Hypothalamus (tissue), 51 donors: ENCODE measurements at regions not wholly inside any gene's neighbourhood (a gene's known extent, or its start where the extent isn't known, plus 50 kb on each side); places are given as distances from the start of the nearest gene placed in this dataset.

Experiments used
- DNase-seq, 51 donors: peaks; one replicate each; lab custom pipeline; 2025; lab: John Stamatoyannopoulos, UW

- no peak for DNase-seq
Measured at GRCh38 chr5:3299441-3299840, 296.2 kb upstream of the IRX1 start.

- no peak for DNase-seq
Measured at GRCh38 chr5:3297853-3298252, 297.8 kb upstream of the IRX1 start.

GRCh38 chr5:3288325-3288724, 307.3 kb upstream of the IRX1 start:
- no peak for DNase-seq

- no peak for DNase-seq
Measured at GRCh38 chr5:3287516-3287915, 308.1 kb upstream of the IRX1 start.

DNA sequence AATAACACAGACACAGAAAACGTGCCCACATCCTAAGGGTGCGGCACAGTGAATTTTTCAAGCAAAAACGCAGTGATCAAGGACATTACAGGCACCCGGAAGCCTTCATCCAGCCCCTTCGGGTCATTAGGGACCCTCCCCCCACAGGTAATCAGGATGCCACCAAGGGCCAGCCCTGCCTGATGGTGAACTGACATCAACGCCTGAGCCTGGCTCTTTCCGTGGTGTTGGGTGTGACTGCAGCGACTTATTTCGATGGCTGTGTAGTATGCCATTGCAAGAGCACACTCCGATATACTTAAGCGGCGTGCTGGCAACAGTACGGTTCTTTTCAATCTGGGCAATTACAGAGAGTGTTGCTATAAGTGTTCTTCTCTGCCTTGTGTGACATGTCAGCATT, 310.0 kb upstream of the IRX1 start:
- DNase-seq: no peak

DNA sequence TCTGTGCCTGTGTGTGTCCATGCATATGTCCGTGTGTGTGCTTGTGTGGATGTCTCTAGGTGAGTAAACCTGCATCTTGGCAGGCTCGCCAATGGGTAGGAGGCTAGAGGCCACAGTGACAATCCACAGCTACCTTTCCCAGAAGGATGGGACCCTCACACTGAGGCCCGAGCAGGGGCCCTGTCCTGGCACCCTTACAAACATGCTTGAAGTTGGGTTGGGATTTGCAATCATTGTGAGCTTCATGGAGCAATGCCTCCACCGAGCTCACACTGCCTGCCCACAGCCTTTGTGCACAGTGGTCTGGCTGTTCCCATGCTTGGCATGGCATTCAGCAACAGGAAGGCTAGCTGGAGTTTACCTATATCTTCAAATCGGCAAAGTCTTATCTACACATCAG, 311.1 kb upstream of the IRX1 start:
- DNase-seq: no peak

DNA sequence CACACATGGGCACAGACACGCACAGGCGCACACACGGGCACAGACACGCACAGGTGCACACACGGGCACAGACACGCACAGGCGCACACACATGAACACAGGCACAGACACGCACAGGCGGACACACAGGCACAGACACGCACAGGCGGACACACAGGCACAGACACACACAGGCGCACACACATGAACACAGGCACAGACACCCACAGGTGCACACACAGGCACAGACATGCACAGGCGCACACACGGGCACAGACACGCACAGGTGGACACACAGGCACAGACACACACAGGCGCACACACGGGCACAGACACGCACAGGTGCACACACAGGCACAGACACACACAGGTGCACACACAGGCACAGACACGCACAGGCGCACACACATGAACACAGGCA, 312.8 kb upstream of the IRX1 start:
- no peak for DNase-seq

DNA sequence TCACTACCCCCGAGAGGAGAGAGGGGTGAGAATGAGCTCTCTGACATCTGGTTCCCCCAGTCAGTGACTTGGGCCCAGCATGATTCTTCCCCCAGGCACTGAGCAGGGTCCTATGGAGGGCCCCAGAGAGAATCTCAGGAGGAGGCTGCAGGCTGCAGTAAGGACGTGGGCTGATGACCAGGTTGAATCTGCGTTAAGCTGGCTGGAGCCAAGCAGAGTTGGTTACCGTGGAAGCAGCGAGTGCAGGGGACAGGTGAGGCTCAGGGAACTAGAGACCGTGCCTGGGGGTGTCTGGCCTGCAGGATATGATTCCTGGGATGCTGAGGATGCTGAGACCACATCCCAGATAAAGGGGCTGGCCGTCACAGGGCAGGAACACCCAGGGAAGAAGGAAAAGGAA, 314.3 kb upstream of the IRX1 start:
- DNase-seq: no peak

DNA sequence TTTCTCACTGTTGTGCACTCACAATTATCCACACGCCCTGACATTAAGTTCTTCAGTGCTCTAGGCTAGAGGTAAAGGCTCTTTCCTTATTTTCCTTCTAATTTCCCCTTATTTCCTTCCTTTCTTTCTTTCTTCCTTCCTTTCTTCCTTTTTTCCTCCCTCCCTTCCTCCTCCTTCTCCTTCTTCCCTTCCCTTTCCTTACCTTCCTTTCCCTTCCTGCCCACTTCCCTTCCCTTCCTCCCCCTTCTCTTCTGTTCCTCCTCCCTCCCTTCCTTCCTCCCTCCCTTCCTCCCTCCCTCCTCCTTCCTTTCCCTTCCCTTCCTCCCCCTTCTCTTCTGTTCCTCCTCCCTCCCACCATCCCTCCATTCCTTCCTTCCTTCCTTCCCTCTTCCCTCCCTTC, 317.0 kb upstream of the IRX1 start:
- no peak for DNase-seq

GRCh38 chr5:3277590-3278196, 317.9 kb upstream of the IRX1 start:
- DNase-seq: no peak

DNA sequence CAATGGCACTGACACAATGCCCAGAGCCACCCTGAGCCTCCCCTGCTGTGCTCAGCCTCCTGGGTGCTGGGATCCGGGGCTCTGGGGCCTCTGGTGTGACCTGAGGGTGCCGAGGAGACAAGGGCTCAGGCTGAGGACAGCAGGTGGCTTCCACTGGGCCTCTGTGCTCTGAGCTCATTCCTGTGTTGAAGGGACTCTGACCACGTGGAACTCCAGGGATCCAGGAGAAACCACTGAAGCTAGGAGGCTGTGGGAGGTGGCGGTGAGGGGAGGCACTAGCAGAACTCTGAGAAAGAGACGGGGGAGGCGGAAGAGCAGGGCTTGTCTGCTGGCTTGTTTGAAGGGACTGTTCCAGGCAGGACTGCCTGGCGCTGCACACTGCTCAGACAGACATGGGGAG, 318.7 kb upstream of the IRX1 start:
- no peak for DNase-seq

- DNase-seq: no peak
Measured at GRCh38 chr5:3269395-3270169, 326.1 kb upstream of the IRX1 start.

DNA sequence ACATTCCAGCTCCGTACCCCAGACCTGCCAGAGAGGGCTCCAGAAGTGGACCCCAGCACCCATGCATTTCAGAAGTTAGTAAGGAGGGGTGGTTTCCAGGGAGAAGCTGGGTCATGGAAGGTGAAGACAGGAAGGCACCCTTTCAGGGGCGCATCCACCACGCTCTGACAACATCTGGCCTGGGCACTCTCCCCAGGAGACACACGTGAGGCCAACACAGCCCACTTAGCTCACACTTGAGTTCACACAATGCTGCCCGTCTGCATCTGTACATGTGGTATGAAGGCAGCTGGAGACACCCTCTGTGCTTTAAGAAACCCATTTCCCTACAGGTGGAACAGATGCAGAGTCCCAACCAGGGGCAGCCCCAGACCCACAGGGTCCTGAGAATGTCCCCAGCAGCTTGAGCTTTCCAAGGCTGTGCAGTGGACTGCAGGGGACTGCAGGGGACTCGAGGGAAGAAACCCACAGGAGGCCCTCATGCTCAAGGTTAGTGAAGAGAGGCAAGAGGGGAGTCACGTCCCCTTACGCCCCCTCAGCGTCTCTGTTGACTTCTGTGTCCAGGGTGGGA, 326.8 kb upstream of the IRX1 start:
- no peak for DNase-seq

DNA sequence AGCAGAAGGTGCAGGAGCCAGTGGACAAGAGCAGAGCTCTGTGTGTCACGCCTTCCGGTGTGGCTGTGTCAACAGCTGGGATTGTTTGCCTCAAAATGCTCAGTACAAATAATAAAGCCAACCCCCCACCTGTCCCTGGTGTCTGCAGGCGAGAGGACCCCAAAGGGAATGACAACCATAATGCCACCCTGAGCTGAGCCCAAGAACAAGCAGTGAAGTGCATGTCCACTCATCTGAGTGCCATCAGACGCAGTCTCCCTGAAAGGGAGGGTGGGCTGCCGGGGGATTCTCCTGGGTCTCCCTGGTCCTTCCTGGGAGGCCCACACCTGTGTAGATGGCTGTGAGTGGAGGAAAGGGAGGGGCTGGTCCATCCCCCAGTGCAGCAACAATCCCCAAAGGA, 328.8 kb upstream of the IRX1 start:
- DNase-seq: no peak

GRCh38 chr5:3265936-3266335, 329.7 kb upstream of the IRX1 start:
- peak in 1 of 51 donors; percentile 11 for DNase-seq

DNA sequence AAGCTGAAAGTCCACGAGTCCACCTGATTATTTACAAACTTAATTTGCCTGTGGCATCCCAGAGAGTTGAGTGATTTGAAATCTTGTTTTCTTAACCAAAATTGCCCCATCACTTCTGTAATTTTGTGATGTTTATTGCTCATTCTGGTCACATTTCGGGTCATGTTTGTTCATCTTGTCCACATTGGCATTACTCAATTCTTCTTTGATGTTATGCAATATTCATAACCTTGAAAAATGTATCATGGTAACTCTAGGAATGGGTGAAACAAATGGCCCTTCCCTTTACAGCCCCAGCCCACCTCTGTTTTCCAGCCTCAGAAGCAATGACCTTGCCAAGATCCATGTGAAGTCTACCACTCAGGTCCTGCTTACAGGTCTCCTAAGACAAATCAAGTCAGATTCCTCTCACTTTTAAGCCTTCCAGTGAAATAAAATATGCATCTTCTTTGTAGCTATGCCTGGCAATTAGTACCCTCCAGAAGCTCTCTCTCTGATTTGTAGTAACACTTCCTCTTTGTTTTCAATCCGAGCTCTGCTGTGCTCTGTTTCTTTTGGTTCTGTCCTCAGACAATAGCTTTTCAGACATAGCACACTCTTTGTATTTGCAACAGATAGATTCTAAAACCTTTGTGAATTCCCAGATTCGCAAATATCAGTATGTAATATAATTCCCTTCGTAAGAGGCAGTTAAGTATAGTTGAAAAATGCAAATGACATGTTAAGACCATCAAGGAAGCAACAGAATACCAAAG, 330.3 kb upstream of the IRX1 start:
- DNase-seq: peak in 3 of 51 donors; percentile 30 to 55 (median 32)

GRCh38 chr5:3262451-3262850, 333.2 kb upstream of the IRX1 start:
- no peak for DNase-seq

GRCh38 chr5:3261081-3261480, 334.6 kb upstream of the IRX1 start:
- no peak for DNase-seq

- DNase-seq: peak in 3 of 51 donors; percentile 19 to 31 (median 19)
Measured at GRCh38 chr5:3258050-3258449, 337.6 kb upstream of the IRX1 start.

DNA sequence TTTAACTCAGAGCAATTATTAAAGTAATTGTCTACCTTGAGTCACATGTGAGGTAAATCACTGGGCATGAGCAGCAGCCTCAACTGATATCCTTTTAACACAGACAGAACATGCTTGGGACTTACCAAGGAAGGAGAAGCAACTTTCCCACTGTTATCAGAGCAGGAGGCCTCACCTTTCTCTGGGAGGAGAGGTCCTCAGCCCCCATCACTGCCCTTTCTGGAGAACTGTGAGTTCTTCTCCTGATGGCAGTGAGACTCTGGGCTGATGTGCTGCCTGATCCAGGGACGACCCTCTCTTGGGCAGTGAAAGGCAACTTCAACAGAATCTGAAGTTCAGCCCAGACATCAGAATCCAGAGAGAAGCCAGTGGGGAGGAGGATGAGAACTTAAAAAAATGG, 343.4 kb upstream of the IRX1 start:
- DNase-seq: no peak

DNA sequence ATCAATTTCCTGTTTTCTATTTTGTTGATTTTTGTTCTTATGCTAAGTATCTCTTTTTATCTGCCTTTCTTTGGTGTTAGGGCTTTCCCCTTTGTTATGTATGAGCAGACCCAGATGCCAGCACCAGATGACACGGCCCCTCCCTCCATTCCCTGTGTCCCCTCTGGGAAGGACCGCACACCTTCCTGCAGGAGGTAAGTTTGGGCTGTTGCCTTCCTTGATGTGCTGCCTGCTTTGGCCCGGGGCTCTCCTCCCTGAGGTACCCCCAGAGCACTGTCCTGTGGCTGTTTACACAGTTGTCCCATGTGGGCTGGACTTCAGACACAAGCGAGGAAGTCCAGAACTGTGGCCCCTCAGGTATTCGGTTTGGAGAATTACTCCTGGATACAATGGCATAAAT, 343.8 kb upstream of the IRX1 start:
- no peak for DNase-seq

DNA sequence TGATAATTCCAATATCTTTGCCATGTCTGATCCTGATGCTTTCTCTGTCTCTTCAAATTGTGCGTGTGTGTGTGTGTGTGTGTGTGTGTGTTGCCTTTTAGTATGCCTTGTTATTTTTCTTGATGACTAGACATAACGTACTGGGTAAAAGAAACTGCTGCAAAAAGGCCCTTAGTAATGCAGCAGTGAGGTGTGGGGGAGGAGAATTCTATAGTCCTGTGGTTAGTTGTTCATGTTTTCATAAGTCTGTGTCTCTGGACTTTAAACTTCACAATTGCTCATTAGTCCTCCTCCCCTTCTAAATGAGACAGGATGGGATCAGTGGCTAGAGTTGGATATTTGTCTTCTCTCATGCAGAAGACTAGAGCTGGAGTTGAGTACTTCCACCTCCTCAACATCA, 346.2 kb upstream of the IRX1 start:
- DNase-seq: no peak
